NCI-H446 (cell line): ENCODE measurements at regions not wholly inside any gene's neighbourhood (a gene's known extent, or its start where the extent isn't known, plus 50 kb on each side); places are given as distances from the start of the nearest gene placed in this dataset.
A peak's percentile ranks its signal among the peaks of the same experiment; 100 is the strongest.

ENCODE experiments used
- DNase-seq, 2 experiments: peaks; one replicate each; lab custom pipeline; 2025; lab: John Stamatoyannopoulos, UW

DNA sequence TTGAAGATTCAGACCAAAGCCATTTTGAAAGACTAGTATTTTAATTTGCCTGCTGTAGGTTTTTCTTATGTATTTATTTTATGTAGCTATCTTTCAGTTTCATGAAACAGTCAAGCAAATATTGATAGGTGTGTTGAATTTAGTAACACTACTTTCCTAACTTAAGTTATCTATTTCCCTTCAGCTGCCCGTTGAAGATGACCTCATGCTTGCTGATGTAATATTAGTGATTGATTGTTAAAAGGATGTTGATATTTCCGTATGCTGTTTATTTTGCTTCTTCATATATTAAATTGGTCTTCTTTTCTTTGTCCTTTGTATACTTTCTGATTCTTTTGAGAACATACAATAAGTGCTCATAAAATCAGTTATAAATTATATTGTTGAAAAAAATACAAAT, 86.8 kb upstream of the CHORDC1 start:
- no peak for DNase-seq

DNA sequence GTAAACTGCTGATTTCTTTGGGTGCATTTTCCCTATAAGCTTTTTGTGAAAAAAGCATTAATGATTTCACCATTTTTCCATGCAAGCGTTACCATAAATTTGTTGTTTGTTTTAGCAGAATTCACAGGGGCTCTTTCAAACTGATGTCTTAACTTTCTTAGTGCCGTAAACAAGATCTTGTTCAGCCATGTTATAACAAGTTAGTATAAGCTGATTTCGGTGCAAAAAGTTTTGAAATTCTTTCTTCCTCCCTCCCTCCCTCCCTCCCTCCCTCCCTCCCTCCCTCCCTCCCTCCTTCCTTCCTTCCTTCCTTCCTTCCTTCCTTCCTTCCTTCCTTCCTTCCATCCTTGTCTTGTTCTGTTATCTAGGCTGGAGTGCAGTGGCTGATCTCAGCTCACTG, 71.7 kb upstream of the CHORDC1 start:
- DNase-seq, result no peak

DNA sequence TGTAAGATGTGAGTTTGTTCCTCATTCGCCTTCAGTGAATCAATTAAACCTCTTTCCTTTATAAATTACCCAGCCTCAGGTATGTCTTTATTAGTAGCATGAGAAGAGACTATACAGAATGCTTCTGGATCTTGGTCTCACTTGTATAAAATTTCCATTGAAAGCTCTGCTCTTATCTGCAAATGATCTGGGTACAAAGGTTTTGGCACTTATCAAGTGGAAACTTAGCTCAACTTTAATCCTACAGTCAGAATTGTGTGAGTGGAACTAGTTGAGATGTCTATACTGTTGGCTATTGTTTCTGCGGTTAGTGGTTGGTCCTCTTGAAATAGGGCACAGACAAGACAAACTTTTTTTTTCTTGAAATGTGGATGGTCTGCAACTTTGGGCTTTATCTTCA, 71.2 kb upstream of the CHORDC1 start:
- DNase-seq, result no peak

DNA sequence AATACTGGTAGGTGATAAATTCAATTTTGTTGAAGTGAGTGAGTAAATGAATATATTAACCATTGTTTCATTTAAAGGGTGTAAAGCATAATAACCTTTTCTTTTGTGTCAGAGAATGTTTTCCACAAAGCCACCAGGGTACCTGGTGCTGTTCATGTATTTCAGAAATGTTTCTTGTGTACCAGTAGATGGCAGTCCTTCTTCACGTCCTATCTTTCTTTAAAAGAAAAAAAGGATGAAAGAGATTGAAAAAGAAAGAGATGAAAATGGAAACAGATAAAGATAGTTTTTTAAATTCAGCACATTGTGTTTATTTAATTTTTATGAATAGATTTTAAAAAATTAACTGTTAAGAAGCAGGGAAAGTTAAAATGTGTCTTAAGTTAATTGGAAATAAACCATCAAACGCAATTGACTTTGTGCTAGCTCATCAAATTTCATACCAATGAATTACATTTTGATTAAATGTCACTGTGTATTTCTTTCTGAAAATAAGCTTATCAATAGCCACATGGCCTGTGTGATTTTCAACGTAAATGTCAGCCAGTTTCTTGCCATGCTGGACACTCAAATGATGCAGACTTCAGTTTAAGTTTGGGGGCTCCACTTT, 65.5 kb upstream of the CHORDC1 start:
- DNase-seq, result peak; percentile 5 to 51

DNA sequence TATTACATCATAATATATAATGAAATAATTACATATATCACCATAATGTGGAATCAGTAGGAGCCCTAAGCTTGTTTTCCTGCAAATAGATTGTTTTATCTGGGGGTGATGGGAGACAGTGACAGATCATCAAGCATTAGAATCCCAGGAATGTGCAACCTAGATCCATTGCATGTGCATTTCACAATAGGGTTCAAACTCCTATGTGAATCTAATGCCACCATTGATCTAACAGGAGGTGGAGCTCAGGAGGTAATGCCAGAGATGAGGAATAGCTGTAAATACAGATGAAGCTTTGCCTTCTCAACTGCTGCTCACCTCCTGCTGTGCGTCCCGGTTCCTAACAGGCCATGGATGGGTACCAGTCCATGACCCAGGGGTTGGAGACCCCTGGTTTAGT, 63.8 kb upstream of the CHORDC1 start:
- no peak for DNase-seq

DNA sequence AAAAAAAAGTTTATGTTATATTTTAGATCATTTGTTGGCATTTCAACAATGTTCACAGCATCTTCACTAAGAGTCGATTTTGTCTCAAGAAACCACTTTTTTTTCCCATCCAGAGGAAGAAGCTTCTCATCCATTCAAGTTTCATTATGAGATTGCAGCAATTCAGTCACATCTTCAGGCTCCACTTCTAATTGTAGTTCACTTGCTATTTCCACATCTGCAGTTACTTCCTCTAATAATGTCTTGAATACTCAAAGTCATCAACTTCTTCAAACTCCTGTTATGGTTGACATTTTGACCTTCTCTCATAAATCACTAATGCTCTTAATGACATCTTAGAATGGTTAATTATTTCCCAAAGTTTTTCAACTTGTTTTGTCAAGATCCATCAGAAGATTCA, 61.3 kb upstream of the CHORDC1 start:
- DNase-seq, result no peak

DNA sequence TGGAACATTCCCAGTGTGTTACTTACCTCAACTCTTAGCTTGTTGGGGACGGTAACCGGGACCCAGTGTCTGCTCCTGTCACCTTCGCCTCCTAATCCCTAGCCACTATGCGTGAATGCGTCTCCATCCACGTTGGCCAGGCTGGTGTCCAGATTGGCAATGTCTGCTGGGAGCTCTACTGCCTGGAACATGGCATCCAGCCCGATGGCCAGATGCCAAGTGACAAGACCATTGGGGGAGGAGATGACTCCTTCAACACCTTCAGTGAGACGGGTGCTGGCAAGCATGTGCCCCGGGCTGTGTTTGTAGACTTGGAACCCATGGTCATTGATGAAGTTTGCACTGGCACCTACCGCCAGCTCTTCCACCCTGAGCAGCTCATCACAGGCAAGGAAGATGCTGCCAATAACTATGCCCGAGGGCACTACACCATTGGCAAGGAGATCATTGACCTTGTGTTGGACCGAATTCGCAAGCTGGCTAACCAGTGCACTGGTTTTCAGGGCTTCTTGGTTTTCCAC, 59.8 kb upstream of the CHORDC1 start:
- peak; percentile 45 to 78 for DNase-seq

DNA sequence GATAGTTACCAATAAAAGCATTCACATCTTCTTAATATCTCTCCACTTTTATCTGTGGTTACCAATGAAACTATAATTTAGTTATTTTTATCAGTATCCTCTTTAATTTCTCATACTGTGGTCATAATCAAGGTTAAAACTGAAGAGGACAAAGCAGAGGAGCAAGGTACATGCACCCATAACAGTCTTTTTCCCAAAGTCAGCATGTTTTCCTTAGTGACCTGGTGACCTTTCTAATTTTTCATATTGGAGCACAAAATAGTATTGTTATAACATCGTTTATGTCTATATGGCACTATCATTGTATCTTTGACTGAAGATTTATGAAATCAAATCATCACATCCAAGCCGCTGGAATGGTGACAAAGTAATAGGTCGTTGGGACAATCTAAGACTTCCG, 51.5 kb upstream of the CHORDC1 start:
- DNase-seq, result no peak
